ENCODE measurements at regions not wholly inside any gene's neighbourhood (a gene's known extent, or its start where the extent isn't known, plus 50 kb on each side); places are given as distances from the start of the nearest gene placed in this dataset.

DNA sequence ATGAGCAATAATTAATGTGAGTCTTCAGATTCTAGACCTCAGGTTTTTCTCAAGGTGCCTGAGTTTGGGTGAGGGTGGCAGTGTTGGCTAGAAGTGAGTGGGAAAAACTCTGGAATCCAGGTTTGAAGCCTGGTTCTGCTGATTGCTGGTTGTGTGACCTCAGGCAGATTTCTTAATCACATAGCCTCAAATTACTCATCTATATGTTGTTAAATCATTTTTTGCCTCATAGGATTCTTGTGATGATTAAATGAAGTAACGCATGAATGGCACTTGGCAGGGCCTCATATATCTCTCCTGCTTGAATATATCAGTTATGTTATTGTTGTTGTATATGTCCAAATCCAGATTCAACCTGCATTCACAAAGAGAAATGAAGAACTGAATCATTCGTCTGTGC, 60.5 kb downstream of the NR2F2 start:
- no peak for DNase-seq

DNA sequence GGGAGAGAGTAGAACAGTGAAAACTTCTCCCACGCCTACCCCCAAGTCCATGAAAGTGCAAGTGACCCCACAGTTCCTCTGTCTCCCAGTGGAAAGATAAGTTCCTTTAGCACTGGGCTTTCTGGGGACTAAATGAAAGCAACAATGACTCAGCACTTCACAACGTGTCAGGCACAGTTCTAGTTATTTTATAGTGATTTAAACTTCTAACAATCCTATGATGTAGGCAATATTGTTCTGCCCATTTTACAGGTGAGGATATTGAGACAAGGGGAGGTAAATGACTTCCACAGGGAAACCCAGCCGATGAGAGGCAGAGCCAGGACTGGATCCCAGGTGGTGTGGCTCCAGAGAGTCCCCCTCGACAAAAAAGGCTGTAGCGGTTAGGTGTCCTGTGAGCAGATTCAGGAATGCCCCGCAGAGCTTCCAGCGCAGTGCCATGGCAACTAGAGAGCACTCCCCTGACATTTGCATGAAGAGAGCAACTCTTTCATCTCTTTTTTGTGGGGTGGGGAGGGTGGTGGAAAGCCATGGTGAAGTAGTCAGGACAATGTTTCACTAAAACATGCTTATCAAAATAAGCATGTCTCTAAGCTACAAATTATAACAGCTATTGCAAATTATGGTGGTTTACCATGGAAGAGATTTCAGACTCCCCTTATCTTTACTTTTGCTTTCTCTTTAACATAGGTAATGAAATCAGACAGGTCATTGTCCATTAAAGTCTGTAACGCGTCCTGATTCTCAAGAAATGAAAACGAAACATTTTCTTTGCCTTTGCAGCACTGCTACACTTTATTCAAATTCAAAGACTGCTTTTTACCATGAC, 62.1 kb downstream of the NR2F2 start:
- DNase-seq, result no peak

DNA sequence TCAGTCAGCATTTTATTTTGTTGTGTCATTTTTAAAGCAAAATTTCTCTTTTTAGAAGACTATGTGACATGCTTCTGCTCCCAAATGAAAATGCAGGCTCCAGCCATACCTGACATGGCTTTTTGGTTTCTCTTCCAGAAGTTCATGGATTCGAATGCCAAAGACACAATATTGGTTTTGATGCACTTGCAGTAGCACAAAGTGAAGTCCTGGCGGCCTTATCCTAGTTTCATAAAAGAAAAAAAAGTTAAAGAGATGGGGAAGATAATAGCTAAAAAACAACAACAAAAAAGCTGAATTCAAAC, 62.7 kb downstream of the NR2F2 start:
- no peak for DNase-seq

DNA sequence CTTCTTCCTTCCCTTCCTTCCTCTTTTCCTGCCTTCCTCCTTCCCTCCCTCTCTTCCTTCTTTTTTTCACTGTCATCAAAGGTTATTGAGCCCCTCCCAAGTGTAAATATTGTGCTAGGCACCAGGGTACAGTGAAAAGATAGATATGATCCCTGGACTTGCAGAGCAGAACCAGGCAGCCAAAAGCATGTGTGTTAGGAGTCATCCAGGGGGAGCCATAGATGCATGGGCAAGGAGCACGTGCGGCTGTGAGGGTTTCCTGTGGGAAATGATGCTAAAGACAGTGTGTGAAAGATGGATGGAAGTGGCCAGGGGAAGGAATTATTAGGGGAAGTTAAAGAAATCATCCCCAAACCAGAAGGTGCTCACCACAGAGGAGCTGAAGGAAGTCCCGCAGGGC, 65.2 kb downstream of the NR2F2 start:
- DNase-seq, result no peak

DNA sequence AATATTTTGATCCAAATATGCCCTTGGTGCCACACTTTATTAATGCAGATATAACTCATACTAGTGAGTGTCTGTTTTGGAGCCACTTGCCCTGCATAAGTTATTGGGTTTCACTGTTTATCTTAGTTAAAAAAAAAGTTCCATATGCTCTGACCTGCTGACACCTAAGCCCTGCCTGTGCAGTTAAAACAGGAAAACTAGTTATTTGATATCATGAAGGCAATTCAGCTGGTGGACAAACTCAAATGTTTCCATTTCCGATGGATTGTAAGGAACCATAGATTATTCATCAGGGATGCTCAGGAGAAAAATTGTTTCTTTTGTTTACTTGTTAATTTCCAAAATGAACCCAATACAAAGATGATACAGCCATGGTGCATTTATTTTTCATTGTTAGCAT, 68.3 kb downstream of the NR2F2 start:
- DNase-seq, result no peak

DNA sequence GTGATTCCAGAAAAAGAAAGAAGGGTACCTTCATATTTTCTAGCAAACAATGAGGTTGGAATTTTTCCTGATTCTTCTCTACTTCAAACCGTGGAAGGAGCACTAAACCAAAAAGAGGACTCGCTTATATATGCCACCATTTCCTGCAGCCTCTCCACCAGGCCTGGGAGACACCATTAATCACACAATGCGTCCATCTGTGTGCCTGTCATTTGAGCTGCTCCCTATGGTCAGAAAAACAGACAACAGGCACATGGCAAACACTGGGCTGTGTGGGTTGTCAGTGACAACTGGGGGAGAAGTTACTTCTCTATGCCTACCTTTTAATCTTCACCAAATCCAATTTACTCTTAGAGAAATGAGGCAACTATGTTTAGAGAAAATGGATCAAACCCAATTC, 71.9 kb downstream of the NR2F2 start:
- DNase-seq, result no peak

DNA sequence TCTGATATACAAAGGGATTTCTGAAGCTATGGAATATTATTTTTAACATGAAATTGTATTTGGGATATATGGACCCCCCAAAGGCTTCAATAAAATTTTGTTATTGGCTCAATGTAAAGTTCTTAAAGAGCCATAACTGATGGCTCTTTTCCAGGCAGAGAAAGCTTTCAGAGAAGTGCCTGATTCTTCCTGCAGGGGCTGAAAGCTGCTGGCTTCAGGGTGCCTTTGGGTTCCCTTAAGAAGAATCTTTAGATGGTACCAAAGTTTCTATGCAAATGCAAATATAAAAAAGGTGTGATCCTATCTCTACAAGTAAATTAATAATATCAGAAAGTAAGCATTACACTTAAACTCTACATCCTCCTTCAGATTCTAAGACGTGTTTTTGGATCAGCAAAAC, 72.6 kb downstream of the NR2F2 start:
- DNase-seq, result no peak

DNA sequence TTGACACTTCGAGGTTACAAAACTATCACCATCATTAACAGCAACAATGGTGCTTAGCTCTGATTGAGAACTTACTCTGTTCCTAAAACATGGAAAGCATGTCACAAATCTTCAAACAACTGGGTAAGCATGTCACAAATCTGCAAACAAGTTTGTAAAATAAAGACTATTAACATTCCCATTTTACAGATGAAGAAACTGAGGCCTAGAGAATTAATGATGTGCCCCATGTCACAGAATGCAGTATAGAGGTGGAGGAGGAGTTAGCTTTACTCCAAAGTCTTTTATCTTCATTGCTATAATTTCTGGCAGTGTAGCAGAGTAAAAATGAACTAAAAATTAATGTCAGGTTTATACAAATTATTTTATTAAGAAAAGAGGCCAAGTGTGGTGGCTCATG, 73.4 kb downstream of the NR2F2 start:
- DNase-seq, result no peak

DNA sequence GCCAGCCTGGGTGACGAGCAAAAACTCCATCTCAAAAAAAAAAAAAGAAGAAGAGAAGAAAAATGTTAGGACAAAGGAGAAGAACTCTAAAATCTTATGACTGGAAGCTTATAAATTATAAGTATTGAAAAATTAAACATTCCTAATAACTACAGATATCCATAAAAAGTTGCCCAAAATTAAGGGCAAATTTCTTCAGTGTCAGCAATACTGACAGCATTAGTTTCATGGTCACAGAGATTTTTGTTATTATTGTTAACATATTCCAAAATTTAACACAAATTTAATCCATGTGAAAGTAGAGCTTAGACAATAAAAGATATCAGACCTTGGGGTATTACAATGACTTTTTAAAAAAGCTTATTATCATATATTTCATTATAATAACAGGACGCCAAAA, 74.1 kb downstream of the NR2F2 start:
- no peak for DNase-seq

DNA sequence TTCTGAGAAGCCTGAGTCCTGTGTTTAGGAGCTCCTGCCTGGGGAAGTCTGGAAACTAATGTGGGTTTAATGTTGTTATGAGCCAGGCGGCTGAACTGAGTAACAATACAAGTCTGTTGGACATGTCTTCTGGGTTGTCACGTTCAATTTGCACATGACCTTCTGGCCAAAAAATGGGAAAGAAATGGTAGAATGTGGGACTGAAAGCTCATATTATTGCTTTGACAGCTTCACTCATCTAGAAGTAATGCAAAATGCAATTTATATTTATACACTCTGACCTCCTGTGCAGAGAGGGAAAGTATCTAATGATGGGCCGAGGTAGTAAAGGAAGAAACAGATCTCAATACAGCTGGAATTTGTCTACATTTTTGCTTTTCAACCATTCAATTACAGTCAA, 75.8 kb downstream of the NR2F2 start:
- no peak for DNase-seq

DNA sequence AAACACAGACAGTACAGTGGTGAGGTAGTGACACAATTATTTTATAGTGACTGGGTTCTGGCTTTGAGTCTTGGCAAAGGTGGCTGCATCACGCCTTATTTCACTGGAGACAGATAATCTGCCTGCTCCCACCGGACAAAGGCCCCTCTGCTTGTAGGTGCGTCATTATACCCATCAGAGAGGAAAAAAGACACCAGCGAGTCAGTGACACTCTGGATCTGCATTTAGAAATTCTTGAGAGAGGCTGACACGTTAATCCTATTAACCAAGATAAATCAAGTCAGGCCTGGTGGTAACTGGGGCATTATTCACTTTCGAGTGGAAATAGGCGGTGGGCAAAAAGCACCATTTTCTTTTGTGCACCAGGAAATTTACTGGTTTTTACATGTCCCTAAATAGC, 76.2 kb downstream of the NR2F2 start:
- DNase-seq, result no peak

DNA sequence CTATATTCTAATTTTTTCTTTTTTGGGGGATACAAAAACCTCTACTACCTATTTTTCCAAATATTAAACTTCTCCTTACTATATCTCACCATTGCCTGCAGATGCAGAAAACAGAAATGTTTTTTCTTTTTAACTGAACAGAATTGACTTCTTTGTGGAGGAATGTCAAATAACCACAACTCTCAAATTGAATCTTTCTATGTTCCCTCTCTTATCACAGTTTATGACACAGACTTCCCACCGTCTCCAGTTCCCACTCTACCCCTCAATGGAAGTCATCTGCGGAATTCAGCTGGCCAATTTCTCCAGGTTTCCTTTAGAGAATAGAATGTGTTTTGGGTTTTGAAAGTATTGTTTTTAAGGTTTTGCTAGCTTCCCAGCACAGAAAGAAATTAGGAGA, 77.0 kb downstream of the NR2F2 start:
- no peak for DNase-seq

DNA sequence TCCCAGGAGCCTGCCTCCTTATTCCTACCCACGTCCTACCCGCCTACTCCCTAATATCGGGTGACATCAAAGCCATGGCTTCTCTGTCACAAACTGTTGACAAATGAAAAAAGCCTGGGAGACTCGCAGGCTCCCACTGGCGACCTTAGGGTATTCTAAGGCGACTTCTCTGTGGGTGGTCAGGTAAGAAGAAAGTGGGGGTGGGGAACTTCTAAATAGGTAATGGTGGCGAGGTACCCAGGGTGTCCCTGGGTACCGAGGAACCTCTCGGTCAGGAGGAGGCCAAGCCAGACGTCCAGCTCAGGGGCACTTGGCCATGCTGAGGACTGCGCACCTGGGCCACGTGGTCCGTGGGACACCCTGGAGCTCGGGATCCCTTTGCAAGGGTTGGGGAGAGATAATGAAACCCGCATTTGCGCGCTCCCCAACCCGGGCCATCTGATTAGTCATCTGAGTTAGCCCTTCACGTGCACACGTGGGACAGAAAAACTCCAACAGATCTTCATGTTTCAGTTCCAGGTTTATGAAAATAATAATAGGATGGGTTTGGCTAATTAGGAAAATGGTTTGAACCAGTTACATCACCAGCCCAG, 78.2 kb downstream of the NR2F2 start:
- no peak for DNase-seq

DNA sequence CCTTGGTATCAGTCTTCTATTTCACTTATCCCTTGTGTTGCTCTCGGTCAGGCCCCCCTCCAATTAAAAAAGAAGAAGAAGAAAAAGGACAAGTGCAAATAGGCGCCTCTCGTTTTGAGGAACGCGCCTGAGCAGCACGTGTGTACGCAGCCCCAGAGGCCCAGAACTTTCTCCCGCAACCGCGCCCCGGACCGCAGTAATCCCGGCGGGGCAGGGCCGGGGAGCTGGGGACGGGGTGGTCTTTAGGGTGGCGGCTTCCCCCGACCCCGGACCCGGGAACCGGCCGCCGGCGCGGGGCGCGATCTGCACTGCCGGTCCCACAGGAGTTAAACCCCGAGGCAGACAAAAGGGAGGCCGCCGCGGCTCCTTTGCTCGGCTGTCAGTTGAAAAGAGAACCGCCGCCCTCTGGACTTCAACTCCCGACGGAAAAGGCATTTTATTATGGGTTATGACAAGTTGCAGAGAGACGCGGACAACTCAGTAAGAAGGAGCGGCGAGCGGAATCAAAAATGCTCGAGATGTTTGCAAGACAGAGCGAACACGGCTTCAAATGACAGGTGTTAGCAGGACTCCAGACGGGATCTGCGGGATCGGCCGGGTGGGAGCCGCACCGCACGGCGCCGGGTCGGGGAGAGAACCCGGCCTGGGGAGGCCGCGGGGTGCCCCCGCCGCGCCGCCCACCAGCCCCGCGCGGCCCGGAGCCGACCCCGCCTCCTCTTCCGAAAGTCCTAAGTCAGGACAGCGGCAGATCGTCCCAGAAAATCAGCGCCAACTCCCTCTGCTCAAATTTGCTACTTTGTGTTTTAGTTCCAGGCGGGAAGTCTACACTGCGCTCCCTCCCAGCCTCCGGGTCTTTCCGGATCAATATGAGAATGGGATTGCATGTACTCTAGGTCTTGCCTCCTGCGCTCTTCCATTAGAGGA, 79.0 kb downstream of the NR2F2 start:
- DNase-seq, result no peak

DNA sequence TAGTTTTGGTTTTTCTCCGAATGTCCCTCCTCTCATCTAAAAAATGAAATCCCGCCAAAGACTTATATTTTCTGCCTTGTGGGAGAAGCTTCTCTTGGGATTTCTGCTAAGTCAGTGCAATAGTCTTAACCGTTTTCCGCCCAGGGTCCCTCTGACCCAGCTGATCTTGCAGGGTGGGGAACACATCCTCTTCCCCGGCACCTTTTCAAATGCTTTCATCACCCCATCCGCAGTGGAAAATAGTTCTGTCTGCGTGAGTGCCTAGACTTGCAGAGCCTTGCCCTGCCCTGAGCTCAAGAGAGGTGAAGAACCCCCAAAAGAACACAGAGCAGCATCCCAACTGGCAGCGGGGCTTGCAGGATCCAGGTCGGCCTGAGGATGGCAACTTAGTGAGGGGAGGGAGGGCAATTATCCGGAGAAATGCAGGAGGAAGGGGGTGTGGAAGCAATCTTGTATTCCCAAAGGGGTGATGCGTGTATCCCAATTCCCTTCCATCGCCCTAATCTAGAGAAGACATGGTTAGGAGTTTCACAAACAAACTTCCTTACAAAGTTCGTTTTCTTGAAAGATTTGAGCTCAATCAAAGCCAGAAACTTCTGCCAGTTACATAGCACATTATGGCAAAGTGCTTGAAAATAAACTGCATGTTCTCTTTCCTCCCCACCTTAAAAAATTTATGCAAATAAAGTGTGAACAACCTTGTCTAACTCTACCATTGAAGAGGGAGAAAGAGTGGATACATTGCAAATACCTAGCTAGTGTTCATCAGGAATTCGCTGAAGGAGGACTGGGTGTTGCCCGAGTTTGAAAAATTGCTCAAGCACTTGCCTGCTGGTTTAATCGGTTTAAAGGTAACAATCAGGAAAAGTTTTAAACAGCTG, 79.9 kb downstream of the NR2F2 start:
- DNase-seq, result no peak

DNA sequence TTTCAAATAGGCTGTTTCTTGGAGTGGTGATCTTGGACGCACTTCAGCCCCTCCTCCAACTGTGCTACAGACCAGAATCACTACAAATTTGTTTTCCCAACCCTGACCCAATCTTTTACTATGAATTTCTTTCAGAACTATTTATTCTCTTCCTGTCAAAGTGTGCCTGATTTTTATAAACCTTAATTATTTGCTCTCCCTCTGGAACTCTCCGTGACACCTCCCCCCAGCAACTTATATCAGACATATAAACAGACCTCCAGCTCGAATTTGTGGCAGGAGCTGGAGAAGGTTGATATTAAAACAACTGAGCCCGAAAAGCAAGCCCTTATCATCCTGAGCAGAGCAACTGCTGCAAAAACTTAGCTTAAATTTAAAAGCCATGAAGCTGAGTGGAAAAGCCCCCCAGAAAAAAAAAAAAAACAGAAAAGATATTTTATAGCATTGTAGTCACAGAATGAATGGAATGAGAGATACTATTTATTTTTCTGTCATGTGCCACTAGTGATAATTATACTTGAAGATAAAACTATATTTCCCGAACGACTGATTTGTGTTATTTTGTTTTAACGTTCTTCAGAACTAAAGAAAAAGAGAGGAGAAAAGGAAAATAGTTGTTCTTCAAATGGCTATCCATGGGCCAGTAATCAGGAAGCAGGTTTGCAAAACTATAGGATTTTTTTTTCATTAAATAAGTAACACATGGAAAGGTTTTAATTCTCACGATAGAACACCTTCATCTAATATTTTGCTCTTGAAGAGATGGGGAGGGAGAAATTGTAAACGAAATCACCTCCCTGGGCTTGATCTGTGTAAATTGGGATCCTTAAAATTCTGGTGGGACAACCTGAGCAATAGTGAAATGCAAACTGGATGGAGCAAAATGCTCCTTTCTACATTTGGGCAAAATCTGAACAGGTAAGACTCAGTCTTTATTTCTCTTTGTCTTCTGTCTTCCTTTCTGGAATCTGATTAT, 80.8 kb downstream of the NR2F2 start:
- DNase-seq, result no peak

DNA sequence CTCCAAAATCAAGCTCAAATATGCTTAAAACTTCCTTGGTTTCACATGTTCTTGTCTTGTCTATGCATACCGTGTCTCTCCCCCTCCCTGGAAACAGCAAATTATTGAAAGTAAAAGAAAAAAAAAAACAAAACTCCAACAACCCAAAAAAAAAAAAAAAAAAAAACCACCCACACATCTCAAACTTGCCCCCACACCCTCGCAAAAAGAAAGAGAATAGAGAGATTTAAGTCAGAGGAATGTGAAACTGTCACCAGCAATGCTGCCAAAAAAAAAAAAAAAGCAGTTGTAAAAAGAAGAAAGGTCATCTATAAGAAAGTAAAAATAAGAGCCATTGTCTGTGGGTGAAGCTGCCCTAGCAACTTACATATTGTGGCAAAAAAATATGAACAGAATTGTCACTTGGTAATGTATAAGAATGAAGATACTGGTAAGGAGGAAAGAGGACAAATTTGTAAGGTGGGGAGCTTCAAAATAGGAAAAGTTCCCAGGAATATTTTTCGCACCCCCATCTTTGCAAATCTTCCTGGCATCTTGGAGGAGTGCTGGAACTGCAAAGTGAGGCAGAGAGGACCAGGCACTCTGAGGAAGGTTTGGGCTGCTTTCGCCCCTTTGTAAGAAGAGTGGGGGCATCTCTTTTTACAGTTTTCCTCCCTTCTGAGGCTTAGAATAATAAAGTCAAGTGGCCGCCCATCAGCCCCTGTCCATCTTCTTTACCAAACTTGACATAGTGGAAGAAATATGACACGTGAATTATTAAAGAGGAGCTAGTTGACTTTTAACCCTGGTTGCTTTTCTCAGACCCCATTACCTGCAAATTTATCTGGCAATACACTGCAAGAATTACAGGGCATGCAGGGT, 81.8 kb downstream of the NR2F2 start:
- DNase-seq, result no peak

DNA sequence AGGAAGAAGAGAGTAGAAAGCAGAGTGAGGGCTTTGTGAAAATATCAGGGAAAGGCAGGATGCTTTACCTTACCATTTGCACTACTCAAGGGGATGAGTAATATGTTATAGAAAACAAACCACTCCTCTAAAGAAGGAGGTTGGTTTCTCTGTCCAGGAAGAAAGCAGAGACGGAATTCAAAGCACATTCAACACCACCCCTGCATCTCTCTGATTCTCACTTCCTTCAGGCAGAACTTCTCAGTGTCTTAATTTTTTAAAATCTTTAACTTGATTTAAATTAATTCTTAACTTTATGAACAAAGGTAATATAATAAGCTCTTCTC, 82.4 kb downstream of the NR2F2 start:
- no peak for DNase-seq

DNA sequence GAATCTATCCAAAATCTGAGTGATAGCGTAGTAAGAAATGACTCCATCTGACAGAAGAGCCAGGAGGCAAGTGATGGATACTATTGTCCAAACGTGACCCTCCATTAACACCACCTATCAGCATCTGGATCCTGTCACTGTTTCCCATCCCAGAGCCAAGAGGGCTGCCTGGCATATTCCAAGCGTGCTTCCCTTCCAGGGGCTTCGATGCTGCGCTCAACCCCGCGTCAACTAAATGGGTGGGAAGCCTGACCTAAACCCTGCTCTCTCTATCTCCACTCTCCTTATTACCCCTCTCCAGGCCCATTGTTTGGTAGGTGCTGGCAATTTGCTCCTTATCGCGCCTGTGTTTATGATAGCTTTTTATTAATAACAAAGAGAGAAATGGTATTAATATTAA, 83.2 kb downstream of the NR2F2 start:
- no peak for DNase-seq

DNA sequence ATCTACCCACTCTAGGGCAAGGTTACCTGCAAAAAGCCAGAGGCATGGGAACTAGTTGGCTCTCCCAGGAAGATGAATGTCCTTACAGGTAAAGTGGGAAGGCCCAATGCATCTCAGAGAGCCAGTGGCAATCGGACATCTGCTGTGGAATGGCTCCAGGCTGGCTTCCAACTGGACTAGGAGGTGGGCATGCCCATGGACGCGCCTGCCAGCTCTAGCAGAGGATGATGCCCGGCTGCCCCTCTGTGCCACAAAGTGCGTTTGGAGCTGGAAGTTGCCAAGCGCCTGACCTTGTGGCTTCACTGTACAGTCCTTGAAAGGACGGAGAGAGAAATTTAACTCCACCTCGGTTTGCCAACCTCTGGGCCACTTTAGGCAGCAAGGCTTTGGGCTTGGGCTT, 84.4 kb downstream of the NR2F2 start:
- DNase-seq, result no peak

All from activated CD4-positive, alpha-beta T cell treated with anti-CD3 and anti-CD28 coated beads, Interleukin-10, Interleukin-2, amounts not matched to agents 100 ng/mL and 50 ng/mL, durations not matched to agents 16 hours and 8 hours (primary cell).